Psoas muscle (tissue), 7 donors: ENCODE measurements at regions not wholly inside any gene's neighbourhood (a gene's known extent, or its start where the extent isn't known, plus 50 kb on each side); places are given as distances from the start of the nearest gene placed in this dataset.
"Not testable (repeated sequence)": the region's sequence is repeated elsewhere in the genome, so short reads cannot be mapped to it uniquely, and the experiment has no call there.

Experiments
- ATAC-seq, 4 donors: fragments of 200-7000 bp; cut with Tn5 transposase; one replicate each; pipeline ENCODE4 v1.9.1; 2020; ENCODE audit warnings: moderate library complexity in 3 of 4, mild to moderate bottlenecking in 2 of 4
- DNase-seq, 2 donors: peaks; one replicate each; pipeline ENCODE4 v3.0.0-alpha.2; 2020
- H3K27ac ChIP-seq: fragments of 200-600 bp; one replicate; pipeline ENCODE4 v1.8.0; 2022
- H3K27me3 ChIP-seq, 3 donors: fragments of 200-600 bp in 1 of 3; one replicate each; pipeline versions ENCODE4 v1.6.1 to v1.8.0; 2013 to 2022; ENCODE audit warnings: low read length in 2 of 3, mild to moderate bottlenecking in 2 of 3, moderate library complexity in 1 of 3; ENCODE audit not compliant: insufficient read depth in 3 of 3
- H3K36me3 ChIP-seq, 2 donors: fragments of 200-600 bp in 1 of 2; one replicate each; pipeline versions ENCODE4 v1.6.1 to v1.8.0; 2013 to 2022; ENCODE audit warnings: low read depth in 1 of 2, mild to moderate bottlenecking in 1 of 2, moderate library complexity in 1 of 2; ENCODE audit not compliant: insufficient read depth in 1 of 2
- H3K4me1 ChIP-seq: fragments of 200-600 bp; one replicate; pipeline ENCODE4 v1.8.0; 2022
- H3K4me3 ChIP-seq: fragments of 200-600 bp; one replicate; pipeline ENCODE4 v1.8.0; 2022; ENCODE audit warnings: mild to moderate bottlenecking
- H3K9me3 ChIP-seq: fragments of 200-600 bp; one replicate; pipeline ENCODE4 v1.8.0; 2022
- CTCF ChIP-seq: fragments of 200-600 bp; IDR thresholded peaks from one replicate; pipeline ENCODE4 v1.8.0; 2022; ENCODE audit warnings: antibody characterized with exemption
- WGBS, 3 donors: extraction: QIAGEN DNeasy Blood & Tissue Kit; methylation state at CpG; one replicate each; pipeline versions ENCODE4 v1.1.6 to v1.1.7; 2013; 5-methylcytosine and 5-hydroxymethylcytosine counted together
- intact Hi-C, 2 donors: fragments of 100-400 bp; cut with DNase I; formaldehyde crosslinking; loops; one replicate each; pipeline versions ENCODE4 v1.11.0 to v1.14.2; 2022
- donor health status: healthy with polysubstance abuse.
- donor health status: DM: no; HTN: no; CAD: no; lungs with moderate emphysema.
- donor health status: Bipolar disorder and iron deficiency.
- donor health status: healthy.
- donor health status: DM: yes; HTN: yes; CAD: no.
- donor health status: DM: no; HTN: no; CAD: no.
- donor health status: DM: yes; HTN: yes; CAD: no.

- peak in 1 of 2 donors; percentile 49 for DNase-seq
- no peak for TF ChIP-seq CTCF
- Histone ChIP-seq H3K27me3 (peaks cover 0 to 28% (median 6%) of the 10 kb centered on the region in 3 donors), H3K4me3 (no peak overlapping the region), H3K4me1 (no peaks in the 10 kb centered on the region), H3K36me3 (no peaks in the 10 kb centered on the region), H3K9me3 (no peaks in the 10 kb centered on the region), H3K27ac (no peak overlapping the region)
- ATAC-seq, result no peak
- 8 to 13% (median 9%) methylated on average over 45 to 58 of the region's 58 CpGs for WGBS, 3 donors
- intact Hi-C loops, result no loop called here
Measured at GRCh38 chr12:30169839-30170591, 386.3 kb upstream of the TMTC1 start.

GRCh38 chr12:30166006-30166795, 382.5 kb upstream of the TMTC1 start:
- ATAC-seq (no peak), DNase-seq (no peak)
- H3K36me3 ChIP-seq, result no peaks in the 10 kb centered on the region
- no peaks in the 10 kb centered on the region for H3K4me1 ChIP-seq
- no peaks in the 10 kb centered on the region for H3K9me3 ChIP-seq
- no peak overlapping the region for H3K4me3 ChIP-seq
- no peak for TF ChIP-seq CTCF
- H3K27me3 ChIP-seq, result peaks cover 0 to 28% (median 6%) of the 10 kb centered on the region in 3 donors
- 82 to 86% (median 86%) methylated on average over 4 of the region's 4 CpGs for WGBS, 3 donors
- intact Hi-C loops, result no loop called here
- H3K27ac ChIP-seq, result no peak overlapping the region

GRCh38 chr12:30164382-30165318, 380.9 kb upstream of the TMTC1 start:
- Histone ChIP-seq H3K4me1 (no peaks in the 10 kb centered on the region), H3K27ac (no peak overlapping the region), H3K9me3 (no peaks in the 10 kb centered on the region), H3K4me3 (no peak overlapping the region), H3K36me3 (no peaks in the 10 kb centered on the region), H3K27me3 (peaks cover 0 to 16% (median 6%) of the 10 kb centered on the region in 3 donors)
- no peak for TF ChIP-seq CTCF
- WGBS, 3 donors, result 68 to 71% (median 70%) methylated on average over 10 of the region's 10 CpGs
- ATAC-seq (no peak), DNase-seq (no peak)
- intact Hi-C loops, result no loop called here

- H3K4me3 ChIP-seq, intact Hi-C loops, H3K27me3 ChIP-seq, H3K4me1 ChIP-seq, DNase-seq, H3K36me3 ChIP-seq, ATAC-seq, H3K27ac ChIP-seq, H3K9me3 ChIP-seq: not testable (repeated sequence)
- 81 to 92% (median 85%) methylated on average over 14 to 22 of the region's 22 CpGs for WGBS, 3 donors
Measured at GRCh38 chr12:30156833-30157232, 373.1 kb upstream of the TMTC1 start.
